OCI-LY3 (cell line): ENCODE measurements at regions not wholly inside any gene's neighbourhood (a gene's known extent, or its start where the extent isn't known, plus 50 kb on each side); places are given as distances from the start of the nearest gene placed in this dataset.

Source experiments
- H2AFZ ChIP-seq: fragments of 200-600, 300-600 bp; shearing (Covaris generic); 2 replicates; pipeline ENCODE4 v1.6.0; 2014; ENCODE audit warnings: antibody characterized with exemption, low read depth, low read length
- H3K27ac ChIP-seq: fragments of 200-600, 300-600 bp; sonication (generic); 2 replicates; pipeline ENCODE4 v1.5.1; 2014; ENCODE audit warnings: mild to moderate bottlenecking, low read length, moderate library complexity, mixed read lengths
- H3K27me3 ChIP-seq: fragments of 200-600, 300-600 bp; sonication (generic); 2 replicates; pipeline ENCODE4 v1.6.1; 2014; ENCODE audit warnings: low read depth, low read length, mixed read lengths
- H3K36me3 ChIP-seq: fragments of 200-600, 300-600 bp; sonication (generic); replicated peaks from 2 replicates; pipeline ENCODE3; 2014; ENCODE audit warnings: low read depth, low read length, mixed read lengths
- H3K4me1 ChIP-seq: fragments of 300-600, 200-600 bp; sonication (generic); 2 replicates; pipeline ENCODE4 v1.6.1; 2014; ENCODE audit warnings: low read length, mixed read lengths
- H3K4me2 ChIP-seq: fragments of 200-600, 300-600 bp; sonication (generic); 2 replicates; pipeline ENCODE4 v1.6.1; 2014; ENCODE audit warnings: low read length, mixed read lengths
- H3K4me3 ChIP-seq: fragments of 300-600, 200-600 bp; sonication (generic); 2 replicates; pipeline ENCODE4 v1.5.1; 2014; ENCODE audit warnings: antibody characterized with exemption, mild to moderate bottlenecking, low read length, moderate library complexity
- H3K79me2 ChIP-seq: fragments of 300-600, 200-600 bp; shearing (Covaris generic); 2 replicates; pipeline ENCODE4 v1.6.1; 2014; ENCODE audit warnings: mild to moderate bottlenecking, low read length, mixed read lengths
- H3K9ac ChIP-seq: fragments of 300-600, 200-600 bp; shearing (Covaris generic); 2 replicates; pipeline ENCODE4 v1.6.0; 2014; ENCODE audit warnings: mild to moderate bottlenecking, low read length, moderate library complexity
- H3K9me3 ChIP-seq: fragments of 200-600, 300-600 bp; shearing (Covaris generic); 2 replicates; pipeline ENCODE4 v1.6.1; 2014; ENCODE audit warnings: low read length, mixed read lengths; ENCODE audit not compliant: insufficient read depth
- H4K20me1 ChIP-seq: fragments of 200-600, 300-600 bp; sonication (generic); 2 replicates; pipeline ENCODE4 v1.6.1; 2016; ENCODE audit warnings: low read length, mixed read lengths; ENCODE audit not compliant: insufficient read depth
- EZH2phosphoT487 ChIP-seq: fragments of 200-600 bp; shearing (Covaris generic); IDR thresholded peaks from 2 replicates; pipeline ENCODE4 v1.6.1; 2018; ENCODE audit warnings: antibody characterized with exemption, mixed run types, low read depth
- TF ChIP-seq, protein P1 (sequence below): fragments of 200-600, 300-600 bp; sonication (generic); IDR thresholded peaks from 2 replicates; pipeline ENCODE4 v1.5.1; 2014; ENCODE audit warnings: antibody characterized with exemption, low read length, low read depth

GRCh38 chr18:45280481-45281276 lies 334.6 kb upstream of the SLC14A2 start:
- no peaks in the 10 kb centered on the region for H4K20me1 ChIP-seq

DNA sequence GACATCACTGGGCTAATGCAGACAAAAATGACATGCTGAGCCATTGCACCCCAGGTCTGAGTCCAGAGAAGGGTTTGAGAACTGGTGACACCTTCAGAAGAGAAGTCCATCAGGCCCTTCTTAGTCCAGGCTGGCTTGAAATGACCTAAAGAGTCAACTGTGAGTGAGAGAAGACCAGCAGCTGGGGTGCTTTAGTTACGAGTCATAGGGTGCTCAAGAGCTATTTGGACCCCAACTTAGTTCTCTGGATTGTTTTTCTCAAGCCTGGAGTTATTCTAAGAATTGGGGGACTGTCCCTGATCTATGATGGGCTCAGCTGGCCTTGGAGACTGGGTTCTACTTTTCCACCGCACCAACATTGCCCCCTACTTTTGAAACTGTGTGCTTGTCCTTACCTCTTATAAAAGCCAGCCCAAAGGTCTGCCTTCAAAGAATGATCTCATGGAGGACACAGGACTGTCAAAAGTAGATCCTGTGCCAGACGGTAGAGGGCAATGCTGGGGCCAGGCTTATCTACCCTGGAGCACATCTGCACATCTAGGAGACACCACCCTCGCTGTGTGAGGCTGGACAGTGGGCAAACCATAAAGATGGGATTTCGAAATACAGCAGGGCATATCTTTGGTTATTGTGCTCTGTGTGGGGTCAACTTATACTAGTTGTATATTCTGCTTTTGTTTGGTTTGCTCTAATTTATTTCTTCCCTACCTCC lies 333.0 kb upstream of the SLC14A2 start:
- no peak for TF ChIP-seq EZH2phosphoT487
- TF ChIP-seq, protein P1, sequence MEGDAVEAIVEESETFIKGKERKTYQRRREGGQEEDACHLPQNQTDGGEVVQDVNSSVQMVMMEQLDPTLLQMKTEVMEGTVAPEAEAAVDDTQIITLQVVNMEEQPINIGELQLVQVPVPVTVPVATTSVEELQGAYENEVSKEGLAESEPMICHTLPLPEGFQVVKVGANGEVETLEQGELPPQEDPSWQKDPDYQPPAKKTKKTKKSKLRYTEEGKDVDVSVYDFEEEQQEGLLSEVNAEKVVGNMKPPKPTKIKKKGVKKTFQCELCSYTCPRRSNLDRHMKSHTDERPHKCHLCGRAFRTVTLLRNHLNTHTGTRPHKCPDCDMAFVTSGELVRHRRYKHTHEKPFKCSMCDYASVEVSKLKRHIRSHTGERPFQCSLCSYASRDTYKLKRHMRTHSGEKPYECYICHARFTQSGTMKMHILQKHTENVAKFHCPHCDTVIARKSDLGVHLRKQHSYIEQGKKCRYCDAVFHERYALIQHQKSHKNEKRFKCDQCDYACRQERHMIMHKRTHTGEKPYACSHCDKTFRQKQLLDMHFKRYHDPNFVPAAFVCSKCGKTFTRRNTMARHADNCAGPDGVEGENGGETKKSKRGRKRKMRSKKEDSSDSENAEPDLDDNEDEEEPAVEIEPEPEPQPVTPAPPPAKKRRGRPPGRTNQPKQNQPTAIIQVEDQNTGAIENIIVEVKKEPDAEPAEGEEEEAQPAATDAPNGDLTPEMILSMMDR: peak; percentile 85
- H3K4me1 ChIP-seq: peaks cover 41% of the 10 kb centered on the region
- H3K4me2 ChIP-seq: no peak overlapping the region
- H3K9ac ChIP-seq: no peak overlapping the region
- no peak overlapping the region for H3K4me3 ChIP-seq
- H3K27ac ChIP-seq: no peak overlapping the region
- H2AFZ ChIP-seq: no peak overlapping the region
- H4K20me1 ChIP-seq: no peaks in the 10 kb centered on the region
- H3K9me3 ChIP-seq: no peaks in the 10 kb centered on the region
- H3K27me3 ChIP-seq: no peaks in the 10 kb centered on the region
- no peaks in the 10 kb centered on the region for H3K36me3 ChIP-seq
- H3K79me2 ChIP-seq: no peaks in the 10 kb centered on the region

More at GRCh38 chr18:45280481-45281276, 334.6 kb upstream of the SLC14A2 start:
- H3K79me2 ChIP-seq: no peaks in the 10 kb centered on the region
- H3K9ac ChIP-seq: no peak overlapping the region
- no peak for TF ChIP-seq EZH2phosphoT487
- TF ChIP-seq, protein P1: no peak
- H3K27ac ChIP-seq: no peak overlapping the region
- H3K4me1 ChIP-seq: peaks cover 26% of the 10 kb centered on the region
- no peaks in the 10 kb centered on the region for H3K9me3 ChIP-seq
- H3K4me2 ChIP-seq: no peak overlapping the region
- H3K27me3 ChIP-seq: 0 out of 2 replicates have a peak, but pooled peaks cover 6% of the 10 kb centered on the region
- no peaks in the 10 kb centered on the region for H3K36me3 ChIP-seq
- no peak overlapping the region for H3K4me3 ChIP-seq
- H2AFZ ChIP-seq: no peak overlapping the region

- no peaks in the 10 kb centered on the region for H3K9me3 ChIP-seq
- H4K20me1 ChIP-seq: no peaks in the 10 kb centered on the region
- H2AFZ ChIP-seq: no peak overlapping the region
- no peak overlapping the region for H3K4me2 ChIP-seq
- H3K27me3 ChIP-seq: no peaks in the 10 kb centered on the region
- no peak overlapping the region for H3K27ac ChIP-seq
- no peaks in the 10 kb centered on the region for H3K79me2 ChIP-seq
- H3K9ac ChIP-seq: no peak overlapping the region
- no peak overlapping the region for H3K4me3 ChIP-seq
- no peaks in the 10 kb centered on the region for H3K36me3 ChIP-seq
- peaks cover 41% of the 10 kb centered on the region for H3K4me1 ChIP-seq
- no peak for TF ChIP-seq EZH2phosphoT487
- TF ChIP-seq, protein P1: peak; percentile 29
Measured at GRCh38 chr18:45284174-45284573, 331.1 kb upstream of the SLC14A2 start.

- Histone ChIP-seq H3K79me2 (no peaks in the 10 kb centered on the region), H3K9ac (no peak overlapping the region)
- TF ChIP-seq EZH2phosphoT487: no peak
- TF ChIP-seq, protein P1: no peak
Measured at GRCh38 chr18:45284851-45285250, 330.4 kb upstream of the SLC14A2 start.

More at GRCh38 chr18:45284851-45285250, 330.4 kb upstream of the SLC14A2 start:
- Histone ChIP-seq H3K27me3 (no peaks in the 10 kb centered on the region), H4K20me1 (no peaks in the 10 kb centered on the region), H3K4me1 (peaks cover 41% of the 10 kb centered on the region), H3K4me3 (no peak overlapping the region), H3K4me2 (no peak overlapping the region), H2AFZ (no peak overlapping the region), H3K36me3 (no peaks in the 10 kb centered on the region), H3K9me3 (no peaks in the 10 kb centered on the region), H3K27ac (no peak overlapping the region)
